T-cell (primary cell): ENCODE measurements at regions not wholly inside any gene's neighbourhood (a gene's known extent, or its start where the extent isn't known, plus 50 kb on each side); places are given as distances from the start of the nearest gene placed in this dataset.
A peak's percentile ranks its signal among the peaks of the same experiment; 100 is the strongest.

ENCODE experiments used
- ATAC-seq, 4 experiments: fragments of 200-7000 bp in 3 of 4; fragments of 150-1000 bp in 1 of 4; cut with Tn5 transposase; replicated peaks in 1 of 4; 1 replicate in 3 of 4; 2 replicates in 1 of 4; pipeline ENCODE4 v1.10.0; 2021; ENCODE audit warnings: moderate library complexity in 3 of 4, mild to moderate bottlenecking in 2 of 4, moderate number of reproducible peaks in 1 of 4
- CTCF ChIA-PET, 2 donors: fragments of 300-600 bp; sonication (Branson Sonifier 250); formaldehyde crosslinking; loops; one replicate each; lab custom pipeline; 2022; ENCODE audit warnings: antibody characterized with exemption in 2 of 2; lab: Charles Lee
- POLR2A ChIA-PET, 2 donors: fragments of 300-600 bp; sonication (Branson Sonifier 250); formaldehyde crosslinking; loops; one replicate each; lab custom pipeline; 2022; ENCODE audit warnings: antibody characterized with exemption in 2 of 2; lab: Charles Lee
- DNase-seq, 35 experiments: peaks; one replicate each; pipeline versions ENCODE4 v3.0.0 to v3.0.0-alpha.2; 2013 to 2023
- H3K27ac ChIP-seq: one replicate; pipeline ENCODE4 v1.5.1; 2013; ENCODE audit warnings: low read length
- H3K27me3 ChIP-seq, 2 experiments: replicated peaks in 1 of 2; 1 replicate in 1 of 2; 2 replicates in 1 of 2; pipeline versions ENCODE4 v1.6.1 to v1.7.0; 2013; ENCODE audit warnings: low read length in 1 of 2, mixed read lengths in 1 of 2; ENCODE audit not compliant: control insufficient read depth in 2 of 2, insufficient read depth in 2 of 2; ENCODE audit errors: extremely low read depth in 1 of 2
- H3K36me3 ChIP-seq, 2 donors: 1 replicate in 1 of 2; 2 replicates in 1 of 2; pipeline versions ENCODE4 v1.6.1 to v1.7.0; 2013; ENCODE audit warnings: low read length in 1 of 2; ENCODE audit not compliant: control insufficient read depth in 2 of 2, insufficient read depth in 1 of 2; ENCODE audit errors: extremely low read depth in 1 of 2
- H3K4me1 ChIP-seq, 2 experiments: 1 replicate in 1 of 2; 2 replicates in 1 of 2; pipeline versions ENCODE4 v1.6.1 to v1.7.0; 2013; ENCODE audit warnings: low read length in 2 of 2, mixed read lengths in 1 of 2; ENCODE audit not compliant: insufficient read depth in 2 of 2, control insufficient read depth in 1 of 2; ENCODE audit errors: extremely low read depth in 1 of 2
- H3K4me3 ChIP-seq, 2 donors: 1 replicate in 1 of 2; 2 replicates in 1 of 2; pipeline versions ENCODE4 v1.5.1 to v1.7.0; 2013; ENCODE audit warnings: mild to moderate bottlenecking in 2 of 2, low read length in 1 of 2, moderate library complexity in 1 of 2; ENCODE audit not compliant: control insufficient read depth in 1 of 2; ENCODE audit errors: extremely low read depth in 1 of 2
- H3K9me3 ChIP-seq: 2 replicates; pipeline ENCODE4 v1.7.0; 2013
- H3K27ac Mint-ChIP-seq, 2 donors: one replicate each; pipeline ENCODE4 v1.8.0; 2020 to 2021; ENCODE audit warnings: mild to moderate bottlenecking in 2 of 2, mixed read lengths in 2 of 2
- H3K27me3 Mint-ChIP-seq, 2 donors: one replicate each; pipeline ENCODE4 v1.8.0; 2021 to 2022; ENCODE audit warnings: mixed read lengths in 2 of 2
- H3K36me3 Mint-ChIP-seq: one replicate; pipeline ENCODE4 v1.8.0; 2021; ENCODE audit warnings: mixed read lengths
- H3K4me1 Mint-ChIP-seq, 3 donors: one replicate each; pipeline ENCODE4 v1.8.0; 2020 to 2022; ENCODE audit warnings: mixed read lengths in 3 of 3, mild to moderate bottlenecking in 1 of 3
- H3K4me3 Mint-ChIP-seq, 3 donors: one replicate each; pipeline ENCODE4 v1.8.0; 2020 to 2022; ENCODE audit warnings: mild to moderate bottlenecking in 3 of 3, mixed read lengths in 3 of 3, moderate library complexity in 3 of 3
- H3K9me3 Mint-ChIP-seq, 3 donors: one replicate each; pipeline ENCODE4 v1.8.0; 2020 to 2022; ENCODE audit warnings: mixed read lengths in 3 of 3
- WGBS: methylation state at CpG from one replicate; pipeline ENCODE4 v1.1.5; 2013; ENCODE audit warnings: missing lambda C conversion rate; ENCODE audit not compliant: insufficient coverage; 5-methylcytosine and 5-hydroxymethylcytosine counted together

- H3K4me3 Mint-ChIP-seq = no peak overlapping the region
- no peak overlapping the region for H3K27ac Mint-ChIP-seq
- no peaks in the 10 kb centered on the region for H3K36me3 Mint-ChIP-seq
- H3K27ac ChIP-seq = no peak overlapping the region
- WGBS = 80% methylated on average over 1 of the region's 3 CpGs
- POLR2A ChIA-PET = no interaction called here
- no peak for DNase-seq
- H3K4me1 ChIP-seq = no peaks in the 10 kb centered on the region
- H3K4me1 Mint-ChIP-seq = no peaks in the 10 kb centered on the region
- no peaks in the 10 kb centered on the region for H3K9me3 Mint-ChIP-seq
- no peaks in the 10 kb centered on the region for H3K36me3 ChIP-seq
- H3K9me3 ChIP-seq = no peaks in the 10 kb centered on the region
- no peak for ATAC-seq
- H3K4me3 ChIP-seq = no peak overlapping the region
- H3K27me3 Mint-ChIP-seq = peaks cover 8 to 24% of the 10 kb centered on the region in 2 donors
- H3K27me3 ChIP-seq = peaks cover 0 to 9% of the 10 kb centered on the region in 2 experiments
- CTCF ChIA-PET = no interaction called here
Measured at GRCh38 chr5:38641003-38641402, 84.6 kb upstream of the LIFR start.

DNA sequence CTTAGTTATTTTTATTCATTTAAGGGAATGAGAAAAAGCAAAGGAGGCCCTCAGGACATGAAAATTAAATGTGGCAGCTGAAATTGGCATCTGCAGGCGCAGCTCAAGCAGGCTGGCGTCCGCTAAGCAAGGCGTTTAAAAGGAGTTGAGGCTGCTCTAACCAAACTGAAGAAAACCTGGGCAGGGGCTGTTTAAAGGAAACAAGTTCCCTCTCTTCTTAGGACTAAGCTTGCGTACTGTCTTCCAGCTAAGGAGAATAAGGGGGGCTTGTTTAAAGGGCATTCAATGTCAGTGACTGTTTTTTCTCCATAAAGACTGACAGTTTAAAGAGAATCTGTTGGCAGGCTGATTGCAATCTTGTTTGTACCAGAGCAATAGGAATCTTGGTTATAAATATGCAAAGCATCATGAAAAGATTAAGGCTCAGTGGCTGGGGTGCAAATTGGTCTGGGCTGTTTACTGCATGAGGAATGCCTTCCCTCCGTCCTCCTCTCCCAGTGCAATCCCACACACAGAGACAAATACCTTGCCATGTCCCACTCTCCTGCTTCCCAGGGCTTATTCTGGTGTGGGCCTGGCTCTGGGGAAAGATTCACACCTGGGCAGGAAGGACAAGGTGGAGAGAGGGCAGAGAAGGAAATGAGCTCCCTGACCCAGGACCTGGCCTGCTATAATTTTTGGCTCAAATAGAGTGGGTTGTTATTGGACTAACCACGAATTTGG, 85.9 kb upstream of the LIFR start:
- peaks cover 7 to 25% of the 10 kb centered on the region in 2 donors for H3K27me3 Mint-ChIP-seq
- WGBS = 56% methylated on average over 5 of the region's 7 CpGs
- H3K9me3 Mint-ChIP-seq = no peaks in the 10 kb centered on the region
- H3K27ac ChIP-seq = no peak overlapping the region
- no peaks in the 10 kb centered on the region for H3K4me1 Mint-ChIP-seq
- ATAC-seq (no peak), DNase-seq (no peak)
- peaks cover 0 to 7% of the 10 kb centered on the region in 2 experiments for H3K27me3 ChIP-seq
- no peaks in the 10 kb centered on the region for H3K4me1 ChIP-seq
- H3K4me3 ChIP-seq = no peak overlapping the region
- CTCF ChIA-PET = no interaction called here
- POLR2A ChIA-PET = no interaction called here
- no peaks in the 10 kb centered on the region for H3K9me3 ChIP-seq
- H3K36me3 Mint-ChIP-seq = no peaks in the 10 kb centered on the region
- no peaks in the 10 kb centered on the region for H3K36me3 ChIP-seq
- no peak overlapping the region for H3K4me3 Mint-ChIP-seq
- H3K27ac Mint-ChIP-seq = no peak overlapping the region

GRCh38 chr5:38643616-38644015, 87.2 kb upstream of the LIFR start:
- Histone ChIP-seq H3K4me3 (no peak overlapping the region), H3K36me3 (no peaks in the 10 kb centered on the region), H3K27ac (no peak overlapping the region), H3K27me3 (peaks cover 0 to 3% of the 10 kb centered on the region in 2 experiments), H3K9me3 (no peaks in the 10 kb centered on the region), H3K4me1 (no peaks in the 10 kb centered on the region)
- H3K36me3 Mint-ChIP-seq = no peaks in the 10 kb centered on the region
- ATAC-seq = no peak
- no peak overlapping the region for H3K27ac Mint-ChIP-seq
- DNase-seq = no peak
- H3K9me3 Mint-ChIP-seq = no peaks in the 10 kb centered on the region
- H3K4me3 Mint-ChIP-seq = no peak overlapping the region
- ChIA-PET POLR2A (no interaction called here), CTCF (no interaction called here)
- H3K4me1 Mint-ChIP-seq = no peaks in the 10 kb centered on the region
- 92% methylated on average over 2 of the region's 4 CpGs for WGBS
- H3K27me3 Mint-ChIP-seq = peaks cover 7 to 16% of the 10 kb centered on the region in 2 donors

- Histone ChIP-seq H3K27me3 (peaks cover 0 to 3% of the 10 kb centered on the region in 2 experiments), H3K4me3 (no peak overlapping the region), H3K36me3 (no peaks in the 10 kb centered on the region), H3K27ac (no peak overlapping the region), H3K4me1 (no peaks in the 10 kb centered on the region), H3K9me3 (no peaks in the 10 kb centered on the region)
- peaks cover 5 to 7% (median 5%) of the 10 kb centered on the region in 3 donors for H3K4me1 Mint-ChIP-seq
- CTCF ChIA-PET = interaction anchor here in 1 of 2 donors (0.5 kb wide), 1 partner anchor 79 kb away, joined by 3 read pairs; no protein-coding TSS in a partner anchor
- POLR2A ChIA-PET = no interaction called here
- no peak overlapping the region for H3K4me3 Mint-ChIP-seq
- H3K9me3 Mint-ChIP-seq = no peaks in the 10 kb centered on the region
- ATAC-seq (no peak), DNase-seq (no peak)
- H3K36me3 Mint-ChIP-seq = no peaks in the 10 kb centered on the region
- H3K27ac Mint-ChIP-seq = no peak overlapping the region
- H3K27me3 Mint-ChIP-seq = peaks cover 5 to 21% of the 10 kb centered on the region in 2 donors
Measured at GRCh38 chr5:38645508-38645907, 89.1 kb upstream of the LIFR start.

- peaks cover 0 to 2% of the 10 kb centered on the region in 2 experiments for H3K27me3 ChIP-seq
- no peak overlapping the region for H3K4me3 Mint-ChIP-seq
- no CpG with 5 or more reads among the region's 3 CpGs for WGBS
- H3K9me3 ChIP-seq = no peaks in the 10 kb centered on the region
- POLR2A ChIA-PET = no interaction called here
- H3K27ac ChIP-seq = no peak overlapping the region
- DNase-seq (no peak), ATAC-seq (no peak)
- H3K9me3 Mint-ChIP-seq = no peaks in the 10 kb centered on the region
- H3K4me1 ChIP-seq = no peaks in the 10 kb centered on the region
- no peak overlapping the region for H3K4me3 ChIP-seq
- H3K27me3 Mint-ChIP-seq = peaks cover 1 to 29% of the 10 kb centered on the region in 2 donors
- H3K4me1 Mint-ChIP-seq = peaks cover 9 to 15% (median 14%) of the 10 kb centered on the region in 3 donors
- no peaks in the 10 kb centered on the region for H3K36me3 Mint-ChIP-seq
- CTCF ChIA-PET = no interaction called here
- no peak overlapping the region for H3K27ac Mint-ChIP-seq
- H3K36me3 ChIP-seq = no peaks in the 10 kb centered on the region
Measured at GRCh38 chr5:38648703-38649291, 92.4 kb upstream of the LIFR start.

DNA sequence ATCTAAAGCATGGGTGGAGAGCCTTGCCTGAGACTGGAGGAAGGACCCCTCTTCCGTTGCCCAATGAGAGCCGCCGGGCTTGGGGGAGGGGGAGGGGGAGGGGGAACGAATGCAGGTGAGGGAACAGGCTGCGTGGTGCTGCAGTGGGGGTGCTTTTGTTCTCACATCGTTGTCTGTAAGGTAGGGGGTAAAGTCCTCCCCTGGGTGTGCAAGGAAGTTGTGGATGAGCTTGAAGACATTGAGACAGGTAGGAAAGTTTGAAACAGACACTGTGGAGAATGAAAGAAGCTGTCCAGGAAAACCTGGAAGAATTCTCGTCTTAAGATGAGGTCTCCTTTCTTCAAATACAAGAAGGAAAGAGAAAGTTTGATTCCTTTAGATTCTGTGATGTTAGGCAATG, 94.1 kb upstream of the LIFR start:
- no peak overlapping the region for H3K27ac Mint-ChIP-seq
- Histone ChIP-seq H3K27me3 (peaks cover 0 to 2% of the 10 kb centered on the region in 2 experiments), H3K4me3 (no peak overlapping the region), H3K27ac (no peak overlapping the region), H3K4me1 (no peaks in the 10 kb centered on the region), H3K9me3 (no peaks in the 10 kb centered on the region), H3K36me3 (no peaks in the 10 kb centered on the region)
- WGBS = 5% methylated on average over 4 of the region's 7 CpGs
- peak overlapping the region; percentile 34 to 74 (median 62) for H3K4me3 Mint-ChIP-seq
- H3K9me3 Mint-ChIP-seq = no peaks in the 10 kb centered on the region
- ChIA-PET POLR2A (no interaction called here), CTCF (no interaction called here)
- ATAC-seq (no peak), DNase-seq (no peak)
- H3K36me3 Mint-ChIP-seq = no peaks in the 10 kb centered on the region
- H3K27me3 Mint-ChIP-seq = peaks cover 1 to 37% of the 10 kb centered on the region in 2 donors
- peaks cover 9 to 15% (median 14%) of the 10 kb centered on the region in 3 donors for H3K4me1 Mint-ChIP-seq
